ENCODE measurements at regions not wholly inside any gene's neighbourhood (a gene's known extent, or its start where the extent isn't known, plus 50 kb on each side); places are given as distances from the start of the nearest gene placed in this dataset.

DNA sequence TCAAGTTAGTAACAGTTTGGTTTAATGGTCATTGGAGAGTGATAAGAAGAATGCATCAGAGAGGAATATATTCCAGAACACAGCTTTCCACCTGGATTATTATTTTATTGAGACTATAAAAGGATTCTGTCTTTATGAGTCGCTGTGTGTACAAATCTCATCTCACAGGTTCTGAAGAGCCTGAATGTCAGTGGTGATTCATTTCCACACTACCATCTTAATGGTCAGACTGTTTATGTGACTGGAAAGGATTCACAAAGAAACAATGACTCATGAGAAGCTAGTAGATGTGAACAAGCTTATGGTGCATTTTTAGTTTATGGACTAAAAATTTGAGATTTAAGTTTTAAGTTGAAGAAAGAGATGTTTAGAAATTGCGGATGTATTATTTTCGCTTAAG, 685.4 kb upstream of the NRXN1 start:
- TF ChIP-seq, protein P1, sequence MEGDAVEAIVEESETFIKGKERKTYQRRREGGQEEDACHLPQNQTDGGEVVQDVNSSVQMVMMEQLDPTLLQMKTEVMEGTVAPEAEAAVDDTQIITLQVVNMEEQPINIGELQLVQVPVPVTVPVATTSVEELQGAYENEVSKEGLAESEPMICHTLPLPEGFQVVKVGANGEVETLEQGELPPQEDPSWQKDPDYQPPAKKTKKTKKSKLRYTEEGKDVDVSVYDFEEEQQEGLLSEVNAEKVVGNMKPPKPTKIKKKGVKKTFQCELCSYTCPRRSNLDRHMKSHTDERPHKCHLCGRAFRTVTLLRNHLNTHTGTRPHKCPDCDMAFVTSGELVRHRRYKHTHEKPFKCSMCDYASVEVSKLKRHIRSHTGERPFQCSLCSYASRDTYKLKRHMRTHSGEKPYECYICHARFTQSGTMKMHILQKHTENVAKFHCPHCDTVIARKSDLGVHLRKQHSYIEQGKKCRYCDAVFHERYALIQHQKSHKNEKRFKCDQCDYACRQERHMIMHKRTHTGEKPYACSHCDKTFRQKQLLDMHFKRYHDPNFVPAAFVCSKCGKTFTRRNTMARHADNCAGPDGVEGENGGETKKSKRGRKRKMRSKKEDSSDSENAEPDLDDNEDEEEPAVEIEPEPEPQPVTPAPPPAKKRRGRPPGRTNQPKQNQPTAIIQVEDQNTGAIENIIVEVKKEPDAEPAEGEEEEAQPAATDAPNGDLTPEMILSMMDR (IDR thresholded peaks at IDR 0.05 in 4 of 5, conservative IDR thresholded peaks at IDR 0.05 in 1 of 5) = no peak
- no peak for TF ChIP-seq POLR2A (IDR thresholded peaks at IDR 0.05)

All from gastrocnemius medialis (tissue), 4 donors.